K562 (cell line): ENCODE measurements at regions not wholly inside any gene's neighbourhood (a gene's known extent, or its start where the extent isn't known, plus 50 kb on each side); places are given as distances from the start of the nearest gene placed in this dataset.

Experiments
- BRD9 ChIP-seq: fragments of 450-650 bp; IDR thresholded peaks from 2 replicates; pipeline ENCODE4 v1.6.1; 2018; ENCODE audit warnings: low read depth; ENCODE audit not compliant: partially characterized antibody
- CTBP1 ChIP-seq: fragments of 450-650 bp; IDR thresholded peaks from 2 replicates; pipeline ENCODE4 v1.6.1; 2016; ENCODE audit warnings: borderline replicate concordance
- FUS ChIP-seq: fragments of 200-400 bp; formaldehyde crosslinking; optimal IDR thresholded peaks from 2 replicates; pipeline ENCODE3; 2017; ENCODE audit warnings: low read depth, low read length
- HMGN3 ChIP-seq: IDR thresholded peaks from 2 replicates; pipeline ENCODE4 v1.6.1; 2011; ENCODE audit warnings: borderline replicate concordance, low read depth, mild to moderate bottlenecking, mixed read lengths, low read length; ENCODE audit not compliant: insufficient read length; ENCODE audit errors: extremely low read depth
- MECOM ChIP-seq: fragments of 250-450 bp; sonication (Bioruptor Pico); IDR thresholded peaks from 2 replicates; pipeline ENCODE4 v1.8.0; 2022; ENCODE audit warnings: inconsistent platforms
- RFX7 ChIP-seq: fragments of 250-450 bp; sonication (Bioruptor Pico); IDR thresholded peaks from 2 replicates; pipeline ENCODE4 v1.5.1; 2021; ENCODE audit warnings: mild to moderate bottlenecking
- THRA ChIP-seq: fragments of 450-650 bp; IDR thresholded peaks from 2 replicates; pipeline ENCODE4 v1.6.1; 2017; ENCODE audit warnings: mild to moderate bottlenecking, moderate library complexity
- ZNF318 ChIP-seq, 2 experiments: fragments of 450-650 bp; IDR thresholded peaks; 2 replicates each; pipeline ENCODE4 v1.6.1; 2016; ENCODE audit warnings: mild to moderate bottlenecking in 2 of 2, borderline replicate concordance in 1 of 2, low read depth in 1 of 2, moderate library complexity in 1 of 2
- TF ChIP-seq, protein P1 (sequence below): sonication (generic); formaldehyde crosslinking; IDR thresholded peaks from 2 replicates; pipeline ENCODE4 v1.9.0; 2022; ENCODE audit warnings: mild to moderate bottlenecking, missing genetic modification reagents
- TF ChIP-seq, protein P2 (sequence below): sonication (generic); formaldehyde crosslinking; IDR thresholded peaks from 2 replicates; pipeline ENCODE4 v1.8.0; 2022; ENCODE audit warnings: mild to moderate bottlenecking, missing genetic modification reagents
- TF ChIP-seq, protein P3 (sequence below): fragments of 250-450 bp; sonication (Bioruptor Pico); IDR thresholded peaks from 2 replicates; pipeline ENCODE4 v1.8.0; 2022; ENCODE audit warnings: moderate library complexity, mild to moderate bottlenecking, inconsistent platforms

DNA sequence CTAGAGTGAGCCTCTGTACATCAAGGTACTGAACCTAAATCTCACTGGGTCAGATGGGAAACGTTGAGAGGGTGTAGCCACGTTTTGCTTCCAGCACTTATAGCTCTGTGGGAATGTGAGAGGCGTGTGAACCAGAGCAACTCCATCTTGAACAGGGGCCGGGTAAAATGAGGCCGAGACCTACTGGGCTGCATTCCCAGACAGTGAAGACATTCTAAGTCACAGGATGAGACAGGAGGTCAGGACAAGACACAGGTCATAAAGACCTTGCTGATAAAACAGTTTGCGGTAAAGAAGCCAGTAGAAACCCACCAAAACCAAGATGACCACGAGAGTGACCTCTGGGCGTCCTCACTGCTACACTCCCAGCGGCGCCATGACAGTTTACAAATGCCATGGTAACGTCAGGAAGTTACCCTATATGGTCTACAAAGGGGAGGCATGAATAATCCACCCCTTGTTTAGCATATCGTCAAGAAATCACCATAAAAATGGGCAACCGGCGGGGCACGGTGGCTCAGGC lies 63.4 kb upstream of the NCOR2 start (continued):
- TF ChIP-seq MECOM (CRISPR knock-in tag) (peak; percentile 82; the same call in 1 of the 2 replicates), BRD9 (no peak), RFX7 (CRISPR knock-in tag) (no peak), FUS (no peak), ZNF318 (IDR thresholded peaks at IDR 0.05; ENCODE audit: borderline replicate concordance in 1 of 2, low read depth in 1 of 2) (no peak), HMGN3 (no peak), CTBP1 (no peak), THRA (no peak)
- TF ChIP-seq, protein P1, sequence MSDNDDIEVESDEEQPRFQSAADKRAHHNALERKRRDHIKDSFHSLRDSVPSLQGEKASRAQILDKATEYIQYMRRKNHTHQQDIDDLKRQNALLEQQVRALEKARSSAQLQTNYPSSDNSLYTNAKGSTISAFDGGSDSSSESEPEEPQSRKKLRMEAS (CRISPR knock-in tag): no peak
- TF ChIP-seq, protein P2, sequence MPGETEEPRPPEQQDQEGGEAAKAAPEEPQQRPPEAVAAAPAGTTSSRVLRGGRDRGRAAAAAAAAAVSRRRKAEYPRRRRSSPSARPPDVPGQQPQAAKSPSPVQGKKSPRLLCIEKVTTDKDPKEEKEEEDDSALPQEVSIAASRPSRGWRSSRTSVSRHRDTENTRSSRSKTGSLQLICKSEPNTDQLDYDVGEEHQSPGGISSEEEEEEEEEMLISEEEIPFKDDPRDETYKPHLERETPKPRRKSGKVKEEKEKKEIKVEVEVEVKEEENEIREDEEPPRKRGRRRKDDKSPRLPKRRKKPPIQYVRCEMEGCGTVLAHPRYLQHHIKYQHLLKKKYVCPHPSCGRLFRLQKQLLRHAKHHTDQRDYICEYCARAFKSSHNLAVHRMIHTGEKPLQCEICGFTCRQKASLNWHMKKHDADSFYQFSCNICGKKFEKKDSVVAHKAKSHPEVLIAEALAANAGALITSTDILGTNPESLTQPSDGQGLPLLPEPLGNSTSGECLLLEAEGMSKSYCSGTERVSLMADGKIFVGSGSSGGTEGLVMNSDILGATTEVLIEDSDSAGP (CRISPR knock-in tag): no peak
- TF ChIP-seq, protein P3, sequence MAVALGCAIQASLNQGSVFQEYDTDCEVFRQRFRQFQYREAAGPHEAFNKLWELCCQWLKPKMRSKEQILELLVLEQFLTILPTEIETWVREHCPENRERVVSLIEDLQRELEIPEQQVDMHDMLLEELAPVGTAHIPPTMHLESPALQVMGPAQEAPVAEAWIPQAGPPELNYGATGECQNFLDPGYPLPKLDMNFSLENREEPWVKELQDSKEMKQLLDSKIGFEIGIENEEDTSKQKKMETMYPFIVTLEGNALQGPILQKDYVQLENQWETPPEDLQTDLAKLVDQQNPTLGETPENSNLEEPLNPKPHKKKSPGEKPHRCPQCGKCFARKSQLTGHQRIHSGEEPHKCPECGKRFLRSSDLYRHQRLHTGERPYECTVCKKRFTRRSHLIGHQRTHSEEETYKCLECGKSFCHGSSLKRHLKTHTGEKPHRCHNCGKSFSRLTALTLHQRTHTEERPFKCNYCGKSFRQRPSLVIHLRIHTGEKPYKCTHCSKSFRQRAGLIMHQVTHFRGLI (CRISPR knock-in tag): peak; percentile 72; the same call in 1 of the 2 replicates
